ENCODE measurements at regions not wholly inside any gene's neighbourhood (a gene's known extent, or its start where the extent isn't known, plus 50 kb on each side); places are given as distances from the start of the nearest gene placed in this dataset.

GRCh38 chr6:159390381-159390780 is 221.2 kb downstream of the FNDC1 start:
- no peak overlapping the region for H3K27ac ChIP-seq (ENCODE audit: insufficient read depth, low read length, poor library complexity, severe bottlenecking)
- H3K27me3 Mint-ChIP-seq, result peaks cover 24% of the 10 kb centered on the region

GRCh38 chr6:159389695-159390094 is 220.5 kb downstream of the FNDC1 start:
- ATAC-seq (ENCODE audit: low read depth in 2 of 2), result no peak
- Mint-ChIP-seq H3K4me3 (no peak overlapping the region), H3K9me3 (peaks cover 0 to 3% (median 0%) of the 10 kb centered on the region in 7 donors), H3K27ac (no peak overlapping the region), H3K36me3 (no peaks in the 10 kb centered on the region), H3K27me3 (peaks cover 26% of the 10 kb centered on the region), H3K4me1 (no peaks in the 10 kb centered on the region)
- Histone ChIP-seq H3K36me3 (ENCODE audit: control insufficient read depth, insufficient read depth, low read length) (no peaks in the 10 kb centered on the region), H3K9me3 (ENCODE audit: control insufficient read depth in 2 of 2, low read length in 2 of 2) (no peaks in the 10 kb centered on the region), H3K4me3 (ENCODE audit: low read depth, low read length) (no peak overlapping the region), H3K27me3 (ENCODE audit: control insufficient read depth, insufficient read depth, low read length) (peaks cover 8% of the 10 kb centered on the region), H3K4me1 (ENCODE audit: control insufficient read depth, insufficient read depth, low read length, poor library complexity, severe bottlenecking) (no peaks in the 10 kb centered on the region), H3K27ac (ENCODE audit: insufficient read depth, low read length, poor library complexity, severe bottlenecking) (no peak overlapping the region)
- no peak for DNase-seq

More at GRCh38 chr6:159390381-159390780, 221.2 kb downstream of the FNDC1 start:
- ATAC-seq (ENCODE audit: low read depth in 2 of 2) (no peak), DNase-seq (no peak)
- Histone ChIP-seq H3K9me3 (ENCODE audit: control insufficient read depth in 2 of 2, low read length in 2 of 2) (no peaks in the 10 kb centered on the region), H3K4me3 (ENCODE audit: low read depth, low read length) (no peak overlapping the region), H3K27me3 (ENCODE audit: control insufficient read depth, insufficient read depth, low read length) (peaks cover 8% of the 10 kb centered on the region), H3K36me3 (ENCODE audit: control insufficient read depth, insufficient read depth, low read length) (no peaks in the 10 kb centered on the region), H3K4me1 (ENCODE audit: control insufficient read depth, insufficient read depth, low read length, poor library complexity, severe bottlenecking) (no peaks in the 10 kb centered on the region)
- Mint-ChIP-seq H3K27ac (no peak overlapping the region), H3K4me1 (no peaks in the 10 kb centered on the region), H3K9me3 (peaks cover 0 to 3% (median 0%) of the 10 kb centered on the region in 7 donors), H3K36me3 (no peaks in the 10 kb centered on the region), H3K4me3 (no peak overlapping the region)

DNA sequence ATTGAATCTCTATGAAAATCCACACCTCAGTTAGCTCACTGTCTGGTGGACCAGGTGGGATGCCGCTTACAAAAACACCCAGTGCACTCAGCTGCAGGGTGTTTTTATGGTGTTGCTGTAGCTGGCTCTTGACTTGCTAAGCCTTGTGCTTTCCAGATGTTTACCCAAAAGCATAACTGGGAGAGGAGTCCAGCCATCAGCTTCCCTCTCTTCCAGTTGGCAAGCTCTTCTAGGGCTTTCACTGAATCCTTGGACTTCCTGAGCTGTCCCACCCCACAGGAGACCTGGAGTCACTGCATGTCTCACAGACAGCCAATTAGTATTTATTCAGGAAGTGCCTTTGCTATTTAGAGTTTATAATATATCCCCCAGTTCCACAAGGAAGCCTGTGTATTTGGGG is 210.9 kb downstream of the FNDC1 start:
- Histone ChIP-seq H3K36me3 (ENCODE audit: control insufficient read depth, insufficient read depth, low read length) (no peaks in the 10 kb centered on the region), H3K9me3 (ENCODE audit: control insufficient read depth in 2 of 2, low read length in 2 of 2) (no peaks in the 10 kb centered on the region), H3K4me1 (ENCODE audit: control insufficient read depth, insufficient read depth, low read length, poor library complexity, severe bottlenecking) (no peaks in the 10 kb centered on the region), H3K4me3 (ENCODE audit: low read depth, low read length) (no peak overlapping the region), H3K27ac (ENCODE audit: insufficient read depth, low read length, poor library complexity, severe bottlenecking) (no peak overlapping the region), H3K27me3 (ENCODE audit: control insufficient read depth, insufficient read depth, low read length) (peaks cover 2% of the 10 kb centered on the region)
- Mint-ChIP-seq H3K36me3 (no peaks in the 10 kb centered on the region), H3K27ac (no peak overlapping the region), H3K4me1 (no peaks in the 10 kb centered on the region), H3K9me3 (peaks cover 0 to 3% (median 0%) of the 10 kb centered on the region in 7 donors), H3K27me3 (peaks cover 18% of the 10 kb centered on the region), H3K4me3 (no peak overlapping the region)
- DNase-seq, result no peak
- ATAC-seq (ENCODE audit: low read depth in 2 of 2), result no peak

GRCh38 chr6:159378411-159379328 is 209.5 kb downstream of the FNDC1 start:
- Mint-ChIP-seq H3K4me3 (no peak overlapping the region), H3K4me1 (no peaks in the 10 kb centered on the region), H3K9me3 (peaks cover 0 to 3% (median 0%) of the 10 kb centered on the region in 7 donors), H3K36me3 (no peaks in the 10 kb centered on the region), H3K27ac (no peak overlapping the region), H3K27me3 (peaks cover 14% of the 10 kb centered on the region)
- DNase-seq, result no peak
- no peaks in the 10 kb centered on the region for H3K36me3 ChIP-seq (ENCODE audit: control insufficient read depth, insufficient read depth, low read length)
- no peak for ATAC-seq (ENCODE audit: low read depth in 2 of 2)
- H3K27ac ChIP-seq (ENCODE audit: insufficient read depth, low read length, poor library complexity, severe bottlenecking), result no peak overlapping the region
- no peaks in the 10 kb centered on the region for H3K4me1 ChIP-seq (ENCODE audit: control insufficient read depth, insufficient read depth, low read length, poor library complexity, severe bottlenecking)
- peaks cover 2% of the 10 kb centered on the region for H3K27me3 ChIP-seq (ENCODE audit: control insufficient read depth, insufficient read depth, low read length)
- no peaks in the 10 kb centered on the region for H3K9me3 ChIP-seq (ENCODE audit: control insufficient read depth in 2 of 2, low read length in 2 of 2)
- H3K4me3 ChIP-seq (ENCODE audit: low read depth, low read length), result no peak overlapping the region

DNA sequence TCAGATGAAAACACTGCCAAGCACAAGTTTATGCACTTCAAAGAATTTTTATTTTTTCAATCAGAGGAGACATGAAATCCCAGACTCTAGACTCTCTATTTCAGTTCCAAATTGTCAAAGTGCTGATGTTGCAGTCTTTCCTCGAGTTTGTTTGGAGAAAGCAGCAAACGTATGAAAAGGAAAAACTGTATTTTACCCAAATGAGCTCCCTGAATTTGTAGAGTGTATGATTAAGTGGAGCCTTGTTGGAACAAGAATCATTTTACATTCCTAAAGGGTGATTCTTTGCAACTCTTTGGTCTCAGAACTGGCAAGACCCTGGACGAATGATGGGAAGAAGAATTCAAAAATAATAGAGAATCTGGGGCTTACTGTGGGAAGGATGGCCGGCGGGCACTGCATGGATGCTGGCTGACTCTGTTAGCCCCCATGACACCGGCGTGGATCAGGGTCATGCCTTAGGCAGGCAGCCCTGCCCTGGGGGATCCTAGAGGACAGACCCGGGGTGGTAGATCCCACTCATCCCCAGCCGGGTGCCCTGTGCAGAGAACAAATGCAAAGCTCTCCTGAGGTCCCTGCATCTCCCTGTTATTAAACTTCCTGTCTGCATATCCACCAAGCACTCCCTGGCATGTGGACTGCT is 207.4 kb downstream of the FNDC1 start:
- Histone ChIP-seq H3K9me3 (ENCODE audit: control insufficient read depth in 2 of 2, low read length in 2 of 2) (no peaks in the 10 kb centered on the region), H3K4me3 (ENCODE audit: low read depth, low read length) (no peak overlapping the region), H3K4me1 (ENCODE audit: control insufficient read depth, insufficient read depth, low read length, poor library complexity, severe bottlenecking) (no peaks in the 10 kb centered on the region), H3K27ac (ENCODE audit: insufficient read depth, low read length, poor library complexity, severe bottlenecking) (no peak overlapping the region), H3K36me3 (ENCODE audit: control insufficient read depth, insufficient read depth, low read length) (no peaks in the 10 kb centered on the region), H3K27me3 (ENCODE audit: control insufficient read depth, insufficient read depth, low read length) (no peaks in the 10 kb centered on the region)
- H3K36me3 Mint-ChIP-seq, result no peaks in the 10 kb centered on the region
- H3K27ac Mint-ChIP-seq, result no peak overlapping the region
- H3K4me1 Mint-ChIP-seq, result no peaks in the 10 kb centered on the region
- ATAC-seq (ENCODE audit: low read depth in 2 of 2), result no peak
- H3K4me3 Mint-ChIP-seq, result no peak overlapping the region
- no peak for DNase-seq
- peaks cover 0 to 3% (median 0%) of the 10 kb centered on the region in 7 donors for H3K9me3 Mint-ChIP-seq
- H3K27me3 Mint-ChIP-seq, result peaks cover 8% of the 10 kb centered on the region

DNA sequence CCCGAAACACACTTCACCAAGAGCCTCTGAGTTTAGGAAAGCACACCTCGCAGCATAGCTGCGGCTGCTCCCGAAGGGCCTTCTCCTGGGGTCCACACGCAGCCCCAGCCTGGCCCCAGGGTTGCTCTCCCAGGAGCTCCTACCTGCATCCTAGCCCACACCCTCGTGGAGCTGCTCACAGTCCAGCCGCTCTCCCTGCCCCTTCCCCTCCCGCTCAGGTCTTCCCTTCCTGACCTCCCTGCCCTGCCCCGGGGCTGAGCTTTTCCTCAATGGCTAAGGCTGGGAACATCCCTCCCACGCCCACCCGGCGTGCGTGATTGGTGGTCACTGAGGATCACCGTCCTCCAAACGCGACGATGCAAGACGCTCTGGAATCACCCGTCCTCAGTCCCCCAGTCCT is 205.8 kb downstream of the FNDC1 start:
- Mint-ChIP-seq H3K4me3 (no peak overlapping the region), H3K4me1 (no peaks in the 10 kb centered on the region), H3K27me3 (peaks cover 5% of the 10 kb centered on the region), H3K36me3 (no peaks in the 10 kb centered on the region), H3K27ac (no peak overlapping the region), H3K9me3 (peaks cover 0 to 8% (median 0%) of the 10 kb centered on the region in 7 donors)
- Histone ChIP-seq H3K4me1 (ENCODE audit: control insufficient read depth, insufficient read depth, low read length, poor library complexity, severe bottlenecking) (no peaks in the 10 kb centered on the region), H3K27me3 (ENCODE audit: control insufficient read depth, insufficient read depth, low read length) (no peaks in the 10 kb centered on the region), H3K36me3 (ENCODE audit: control insufficient read depth, insufficient read depth, low read length) (no peaks in the 10 kb centered on the region), H3K9me3 (ENCODE audit: control insufficient read depth in 2 of 2, low read length in 2 of 2) (peaks cover 0 to 3% of the 10 kb centered on the region in 2 experiments), H3K27ac (ENCODE audit: insufficient read depth, low read length, poor library complexity, severe bottlenecking) (no peak overlapping the region), H3K4me3 (ENCODE audit: low read depth, low read length) (no peak overlapping the region)
- DNase-seq (no peak), ATAC-seq (ENCODE audit: low read depth in 2 of 2) (no peak)

DNA sequence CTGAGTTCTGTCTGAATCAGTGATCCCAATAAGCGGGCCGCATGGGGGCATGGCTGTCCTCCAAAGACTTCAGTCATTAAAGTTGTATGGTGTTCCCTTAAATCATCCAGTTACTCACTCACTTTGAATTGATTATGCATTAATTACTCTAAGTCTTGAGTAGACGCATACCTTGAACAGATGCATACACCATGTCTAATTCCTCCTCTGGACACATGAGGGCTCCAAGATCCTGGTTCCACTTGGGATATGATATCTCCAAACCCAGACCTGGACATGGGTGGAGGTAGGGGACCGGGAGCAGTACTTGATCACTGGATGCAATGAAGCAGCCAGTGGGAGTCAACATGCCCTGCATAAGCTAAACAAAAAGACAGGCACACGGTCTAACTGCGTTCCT is 204.5 kb downstream of the FNDC1 start:
- Mint-ChIP-seq H3K36me3 (no peaks in the 10 kb centered on the region), H3K9me3 (peaks cover 0 to 13% (median 0%) of the 10 kb centered on the region in 7 donors), H3K27ac (no peak overlapping the region), H3K27me3 (peaks cover 5% of the 10 kb centered on the region), H3K4me1 (no peaks in the 10 kb centered on the region), H3K4me3 (no peak overlapping the region)
- Histone ChIP-seq H3K9me3 (ENCODE audit: control insufficient read depth in 2 of 2, low read length in 2 of 2) (peaks cover 2 to 4% of the 10 kb centered on the region in 2 experiments), H3K27me3 (ENCODE audit: control insufficient read depth, insufficient read depth, low read length) (no peaks in the 10 kb centered on the region), H3K27ac (ENCODE audit: insufficient read depth, low read length, poor library complexity, severe bottlenecking) (no peak overlapping the region), H3K4me1 (ENCODE audit: control insufficient read depth, insufficient read depth, low read length, poor library complexity, severe bottlenecking) (no peaks in the 10 kb centered on the region), H3K36me3 (ENCODE audit: control insufficient read depth, insufficient read depth, low read length) (no peaks in the 10 kb centered on the region), H3K4me3 (ENCODE audit: low read depth, low read length) (no peak overlapping the region)
- DNase-seq, result no peak
- no peak for ATAC-seq (ENCODE audit: low read depth in 2 of 2)

Measured in CD4-positive, CD25-positive, alpha-beta regulatory T cell (primary cell).